SK-N-SH (cell line): ENCODE measurements at regions not wholly inside any gene's neighbourhood (a gene's known extent, or its start where the extent isn't known, plus 50 kb on each side); places are given as distances from the start of the nearest gene placed in this dataset.

ENCODE experiments used
- CTCF ChIA-PET: fragments of 300-600, 350-600 bp; formaldehyde crosslinking; extraction: SDS; loops from one replicate; lab custom pipeline; 2021; lab: Yijun Ruan, JAX
- POLR2A ChIA-PET: fragments of 350-600 bp; sonication (Branson Sonifier 250); formaldehyde crosslinking; extraction: SDS; loops from one replicate; lab custom pipeline; 2020; ENCODE audit warnings: antibody characterized with exemption, inconsistent platforms; lab: Yijun Ruan, JAX
- DNase-seq: peaks from one replicate; pipeline ENCODE4 v3.0.0; 2012
- H2AFZ ChIP-seq: fragments of 200-600 bp; sonication (generic); 2 replicates; pipeline ENCODE4 v1.8.1; 2016; ENCODE audit warnings: antibody characterized with exemption, mild to moderate bottlenecking, low read depth
- H3F3A ChIP-seq: fragments of 200-600 bp; sonication (generic); replicated peaks from 2 replicates; pipeline ENCODE3; 2016; ENCODE audit warnings: antibody characterized with exemption, mild to moderate bottlenecking; ENCODE audit not compliant: insufficient read depth
- H3K27ac ChIP-seq, 2 experiments: fragments of 200-500 bp in 1 of 2; fragments of 200-600 bp in 1 of 2; sonication (Bioruptor generic) in 1 of 2; sonication (generic), shearing (Covaris generic) in 1 of 2; 2 replicates each; pipeline versions ENCODE4 v1.5.1 to v1.6.1; 2014 to 2016; ENCODE audit warnings: low read depth in 2 of 2, inconsistent platforms in 1 of 2, low read length in 1 of 2, mild to moderate bottlenecking in 1 of 2, mixed read lengths in 1 of 2
- H3K27me3 ChIP-seq: fragments of 200-600 bp; sonication (generic), shearing (Covaris generic); 2 replicates; pipeline ENCODE4 v1.6.1; 2016; ENCODE audit warnings: mixed run types; ENCODE audit not compliant: insufficient read depth
- H3K36me3 ChIP-seq, 2 experiments: fragments of 200-500 bp in 1 of 2; fragments of 200-600 bp in 1 of 2; sonication (Bioruptor generic) in 1 of 2; sonication (generic) in 1 of 2; replicated peaks in 1 of 2; 2 replicates each; pipeline versions ENCODE3 to v1.5.1; 2014 to 2016; ENCODE audit warnings: low read length in 1 of 2, mild to moderate bottlenecking in 1 of 2; ENCODE audit not compliant: insufficient read depth in 2 of 2, control insufficient read depth in 1 of 2
- H3K4me1 ChIP-seq, 2 experiments: fragments of 200-500 bp in 1 of 2; fragments of 200-600 bp in 1 of 2; sonication (Bioruptor generic) in 1 of 2; sonication (generic), shearing (Covaris generic) in 1 of 2; 2 replicates each; pipeline versions ENCODE4 v1.5.1 to v1.6.1; 2014 to 2016; ENCODE audit warnings: low read depth in 1 of 2, low read length in 1 of 2, mixed run types in 1 of 2; ENCODE audit not compliant: insufficient read depth in 2 of 2, control insufficient read depth in 1 of 2
- H3K4me2 ChIP-seq: fragments of 200-600 bp; sonication (generic), shearing (Covaris generic); 2 replicates; pipeline ENCODE4 v1.6.1; 2017; ENCODE audit warnings: mixed run types
- H3K4me3 ChIP-seq, 2 experiments: fragments of 200-500 bp in 1 of 2; fragments of 200-600 bp in 1 of 2; sonication (Bioruptor generic) in 1 of 2; sonication (generic), shearing (Covaris generic) in 1 of 2; 2 replicates each; pipeline versions ENCODE4 v1.5.1 to v1.8.1; 2014 to 2016; ENCODE audit warnings: low read depth in 2 of 2, inconsistent platforms in 1 of 2, low read length in 1 of 2, mild to moderate bottlenecking in 1 of 2, mixed read lengths in 1 of 2, moderate library complexity in 1 of 2
- H3K79me2 ChIP-seq: fragments of 200-600 bp; sonication (generic); 2 replicates; pipeline ENCODE4 v1.8.1; 2017; ENCODE audit warnings: mild to moderate bottlenecking; ENCODE audit not compliant: insufficient read depth
- H3K9ac ChIP-seq: fragments of 200-600 bp; sonication (generic); 2 replicates; pipeline ENCODE4 v1.6.1; 2017; ENCODE audit warnings: mixed run types
- H3K9me2 ChIP-seq: fragments of 200-600 bp; sonication (generic); 2 replicates; pipeline ENCODE4 v1.6.1; 2017; ENCODE audit warnings: mixed run types
- H3K9me3 ChIP-seq: fragments of 200-600 bp; sonication (generic); 2 replicates; pipeline ENCODE4 v1.6.1; 2017; ENCODE audit warnings: mixed run types, mild to moderate bottlenecking, moderate library complexity
- H4K20me1 ChIP-seq: fragments of 200-600 bp; sonication (generic); 2 replicates; pipeline ENCODE4 v1.6.1; 2017; ENCODE audit warnings: mild to moderate bottlenecking, mixed run types; ENCODE audit not compliant: insufficient read depth
- ELF1 ChIP-seq: IDR thresholded peaks from 2 replicates; pipeline ENCODE4 v1.4.0; 2012
- EP300 ChIP-seq, 2 experiments: IDR thresholded peaks; 2 replicates each; pipeline versions ENCODE4 v1.4.0 to v1.6.1; 2012; ENCODE audit warnings: borderline replicate concordance in 1 of 2, low read depth in 1 of 2, low read length in 1 of 2
- EZH2phosphoT487 ChIP-seq: fragments of 200-600 bp; sonication (generic); IDR thresholded peaks from 2 replicates; pipeline ENCODE4 v1.6.1; 2017; ENCODE audit warnings: low read depth, mixed run types, mild to moderate bottlenecking, antibody characterized with exemption, moderate library complexity, borderline replicate concordance
- GABPA ChIP-seq: IDR thresholded peaks from 2 replicates; pipeline ENCODE4 v1.4.0; 2012; ENCODE audit warnings: low read depth, mild to moderate bottlenecking
- IRF3 ChIP-seq: fragments of 150-350 bp; IDR thresholded peaks from 2 replicates; pipeline ENCODE4 v1.6.1; 2016; ENCODE audit warnings: mild to moderate bottlenecking, low read depth, low read length
- MAX ChIP-seq: IDR thresholded peaks from 2 replicates; pipeline ENCODE4 v1.4.0; 2012; ENCODE audit warnings: low read depth
- MEF2A ChIP-seq: IDR thresholded peaks from 2 replicates; pipeline ENCODE4 v1.4.0; 2012; ENCODE audit warnings: low read depth, borderline replicate concordance
- MXI1 ChIP-seq: IDR thresholded peaks from 2 replicates; pipeline ENCODE4 v1.6.1; 2012; ENCODE audit warnings: mild to moderate bottlenecking, low read depth, low read length, improper control_type of control experiment
- NFIC ChIP-seq: IDR thresholded peaks from 2 replicates; pipeline ENCODE4 v1.4.0; 2012; ENCODE audit warnings: borderline replicate concordance
- NRF1 ChIP-seq: IDR thresholded peaks from 2 replicates; pipeline ENCODE4 v1.6.1; 2012; ENCODE audit warnings: low read depth, mild to moderate bottlenecking, low read length
- PBX3 ChIP-seq: IDR thresholded peaks from 2 replicates; pipeline ENCODE4; 2012
- POLR2AphosphoS5 ChIP-seq: IDR thresholded peaks from 2 replicates; pipeline ENCODE4 v1.6.1; 2012; ENCODE audit warnings: low read depth, low read length
- RCOR1 ChIP-seq: fragments of 150-350 bp; IDR thresholded peaks from 2 replicates; pipeline ENCODE4 v1.6.1; 2017; ENCODE audit warnings: antibody characterized with exemption, low read length
- RFX5 ChIP-seq: IDR thresholded peaks from 2 replicates; pipeline ENCODE4 v1.6.1; 2012; ENCODE audit warnings: mild to moderate bottlenecking, improper control_type of control experiment, low read length
- SMC3 ChIP-seq: IDR thresholded peaks from 2 replicates; pipeline ENCODE4 v1.6.1; 2012; ENCODE audit warnings: low read depth, low read length, improper control_type of control experiment
- TEAD4 ChIP-seq: IDR thresholded peaks from 2 replicates; pipeline ENCODE4 v1.4.0; 2012; ENCODE audit warnings: mild to moderate bottlenecking, borderline replicate concordance; ENCODE audit not compliant: insufficient read depth
- USF1 ChIP-seq: IDR thresholded peaks from 2 replicates; pipeline ENCODE4 v1.4.0; 2012; ENCODE audit warnings: low read depth, borderline replicate concordance
- ZBTB33 ChIP-seq: IDR thresholded peaks from 2 replicates; pipeline ENCODE4 v1.4.0; 2012; ENCODE audit warnings: low read depth, borderline replicate concordance
- WGBS: methylation state at CpG from one replicate; pipeline ENCODE4 v1.1.6; 2017; ENCODE audit warnings: low lambda C conversion rate; 5-methylcytosine and 5-hydroxymethylcytosine counted together

GRCh38 chr12:19960527-19960926, 407.8 kb upstream of the PDE3A start:
- peaks cover 7% of the 10 kb centered on the region for H3F3A ChIP-seq
- H3K4me3 ChIP-seq: no peak overlapping the region
- no peaks in the 10 kb centered on the region for H3K9me3 ChIP-seq
- no peak for DNase-seq
- 86% methylated on average over 4 of the region's 4 CpGs for WGBS
- H3K4me1 ChIP-seq: peaks cover 0 to 10% of the 10 kb centered on the region in 2 experiments; a peak in 3 of 4 replicates
- ChIA-PET POLR2A (no interaction called here), CTCF (interaction anchor here (1.2 to 1.3 kb wide), 2 partner anchors 17 to 22 kb away, joined by 3 read pairs; no protein-coding TSS in a partner anchor)
- no peak overlapping the region for H3K9ac ChIP-seq
- no peak overlapping the region for H3K4me2 ChIP-seq
- H3K9me2 ChIP-seq: no peaks in the 10 kb centered on the region
- no peaks in the 10 kb centered on the region for H4K20me1 ChIP-seq
- H3K36me3 ChIP-seq: no peaks in the 10 kb centered on the region
- TF ChIP-seq RFX5 (no peak), PBX3 (no peak), EZH2phosphoT487 (no peak), ELF1 (no peak), RCOR1 (no peak), GABPA (no peak), IRF3 (no peak), USF1 (no peak), ZBTB33 (no peak), NRF1 (no peak), EP300 (IDR thresholded peaks at IDR 0.05; ENCODE audit: borderline replicate concordance in 1 of 2, low read depth in 1 of 2, low read length in 1 of 2) (no peak), POLR2AphosphoS5 (no peak), MEF2A (no peak), MXI1 (no peak), SMC3 (no peak), TEAD4 (no peak), MAX (no peak), NFIC (no peak)
- H3K79me2 ChIP-seq: no peaks in the 10 kb centered on the region
- no peak overlapping the region for H2AFZ ChIP-seq
- H3K27ac ChIP-seq: peak overlapping the region in 1 of 2 experiments; percentile 75; a peak in 1 of 4 replicates
- H3K27me3 ChIP-seq: no peaks in the 10 kb centered on the region
